Nephron (organoid): ENCODE measurements at regions not wholly inside any gene's neighbourhood (a gene's known extent, or its start where the extent isn't known, plus 50 kb on each side); places are given as distances from the start of the nearest gene placed in this dataset.

Experiments used
- H3K27ac Mint-ChIP-seq, 3 experiments: 2 replicates each; pipeline ENCODE4 v1.8.0; 2020; ENCODE audit warnings: mixed read lengths in 3 of 3, mild to moderate bottlenecking in 2 of 3, moderate library complexity in 1 of 3
- H3K27me3 Mint-ChIP-seq: 2 replicates; pipeline ENCODE4 v1.8.0; 2021; ENCODE audit warnings: low read depth, mild to moderate bottlenecking, moderate library complexity, mixed read lengths
- H3K36me3 Mint-ChIP-seq: 2 replicates; pipeline ENCODE4 v1.8.0; 2020; ENCODE audit warnings: low read depth, mixed read lengths
- H3K4me1 Mint-ChIP-seq: 2 replicates; pipeline ENCODE4 v1.8.0; 2020; ENCODE audit warnings: mixed read lengths
- H3K4me3 Mint-ChIP-seq, 3 experiments: 2 replicates each; pipeline ENCODE4 v1.8.0; 2020; ENCODE audit warnings: mild to moderate bottlenecking in 3 of 3, mixed read lengths in 3 of 3, moderate library complexity in 2 of 3
- H3K9me3 Mint-ChIP-seq: 2 replicates; pipeline ENCODE4 v1.8.0; 2020; ENCODE audit warnings: mixed read lengths
- TF ChIP-seq, protein P1 (sequence below), 3 experiments: fragments of 200-600 bp; sonication (generic); IDR thresholded peaks; one replicate each; pipeline ENCODE4 v1.5.0; 2021; ENCODE audit warnings: antibody characterized with exemption in 3 of 3; ENCODE audit not compliant: unreplicated experiment in 3 of 3

- Mint-ChIP-seq H3K4me1 (peaks cover 29% of the 10 kb centered on the region), H3K36me3 (no peaks in the 10 kb centered on the region), H3K27me3 (peaks cover 64% of the 10 kb centered on the region), H3K27ac (no peak overlapping the region), H3K4me3 (no peak overlapping the region), H3K9me3 (no peaks in the 10 kb centered on the region)
- TF ChIP-seq, protein P1, sequence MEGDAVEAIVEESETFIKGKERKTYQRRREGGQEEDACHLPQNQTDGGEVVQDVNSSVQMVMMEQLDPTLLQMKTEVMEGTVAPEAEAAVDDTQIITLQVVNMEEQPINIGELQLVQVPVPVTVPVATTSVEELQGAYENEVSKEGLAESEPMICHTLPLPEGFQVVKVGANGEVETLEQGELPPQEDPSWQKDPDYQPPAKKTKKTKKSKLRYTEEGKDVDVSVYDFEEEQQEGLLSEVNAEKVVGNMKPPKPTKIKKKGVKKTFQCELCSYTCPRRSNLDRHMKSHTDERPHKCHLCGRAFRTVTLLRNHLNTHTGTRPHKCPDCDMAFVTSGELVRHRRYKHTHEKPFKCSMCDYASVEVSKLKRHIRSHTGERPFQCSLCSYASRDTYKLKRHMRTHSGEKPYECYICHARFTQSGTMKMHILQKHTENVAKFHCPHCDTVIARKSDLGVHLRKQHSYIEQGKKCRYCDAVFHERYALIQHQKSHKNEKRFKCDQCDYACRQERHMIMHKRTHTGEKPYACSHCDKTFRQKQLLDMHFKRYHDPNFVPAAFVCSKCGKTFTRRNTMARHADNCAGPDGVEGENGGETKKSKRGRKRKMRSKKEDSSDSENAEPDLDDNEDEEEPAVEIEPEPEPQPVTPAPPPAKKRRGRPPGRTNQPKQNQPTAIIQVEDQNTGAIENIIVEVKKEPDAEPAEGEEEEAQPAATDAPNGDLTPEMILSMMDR (IDR thresholded peaks at IDR 0.05; ENCODE audit: unreplicated experiment in 3 of 3) = no peak
Observed at GRCh38 chr19:30252214-30252613, 120.0 kb upstream of the ZNF536 start.

DNA sequence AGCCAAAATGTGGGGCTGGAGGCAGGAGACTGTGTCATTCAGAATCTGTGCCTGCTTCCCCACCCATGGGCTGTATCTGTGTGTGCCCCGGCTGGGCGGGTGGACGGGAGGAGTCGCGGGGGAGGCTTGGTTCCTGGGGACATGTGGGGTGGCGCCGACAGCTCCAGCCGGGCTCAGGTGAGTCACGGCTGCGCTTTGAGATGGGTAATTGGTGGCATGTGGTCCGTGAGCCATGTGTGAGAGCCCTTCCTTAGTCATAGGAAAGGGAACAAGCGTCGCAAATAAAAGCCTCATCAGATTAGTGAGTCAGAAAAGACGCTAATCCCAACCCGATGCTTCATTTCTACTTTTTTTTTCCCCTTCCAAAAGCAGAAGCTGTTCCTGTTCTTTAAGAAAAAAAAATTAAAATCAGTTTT lies 118.6 kb upstream of the ZNF536 start:
- H3K4me3 Mint-ChIP-seq = no peak overlapping the region
- TF ChIP-seq, protein P1 (IDR thresholded peaks at IDR 0.05; ENCODE audit: unreplicated experiment in 3 of 3) = no peak
- H3K9me3 Mint-ChIP-seq = no peaks in the 10 kb centered on the region
- peaks cover 33% of the 10 kb centered on the region for H3K4me1 Mint-ChIP-seq
- H3K27ac Mint-ChIP-seq = no peak overlapping the region
- no peaks in the 10 kb centered on the region for H3K36me3 Mint-ChIP-seq
- H3K27me3 Mint-ChIP-seq = peaks cover 60% of the 10 kb centered on the region

DNA sequence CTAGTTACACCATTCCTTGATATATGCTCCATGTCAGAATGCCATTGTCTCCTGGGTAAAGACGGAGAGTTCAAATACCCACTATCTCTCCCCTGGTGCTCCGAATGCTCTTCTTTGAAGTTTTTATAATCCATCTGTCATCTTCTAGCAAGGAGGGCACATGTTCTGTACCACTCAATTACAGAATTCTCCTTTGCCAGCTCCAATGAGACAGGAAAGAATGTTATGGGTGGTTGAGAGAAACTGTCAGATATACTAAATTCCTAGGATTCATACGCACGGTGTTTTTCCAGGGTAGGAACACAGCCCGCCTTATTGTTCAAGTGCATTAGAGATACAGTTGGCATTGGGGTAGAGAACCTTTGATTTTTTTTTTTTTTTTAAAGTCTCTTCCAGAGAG lies 118.0 kb upstream of the ZNF536 start:
- Mint-ChIP-seq H3K4me1 (peaks cover 33% of the 10 kb centered on the region), H3K27me3 (peaks cover 60% of the 10 kb centered on the region), H3K4me3 (no peak overlapping the region), H3K9me3 (no peaks in the 10 kb centered on the region), H3K36me3 (no peaks in the 10 kb centered on the region), H3K27ac (no peak overlapping the region)
- TF ChIP-seq, protein P1 (IDR thresholded peaks at IDR 0.05; ENCODE audit: unreplicated experiment in 3 of 3) = no peak

DNA sequence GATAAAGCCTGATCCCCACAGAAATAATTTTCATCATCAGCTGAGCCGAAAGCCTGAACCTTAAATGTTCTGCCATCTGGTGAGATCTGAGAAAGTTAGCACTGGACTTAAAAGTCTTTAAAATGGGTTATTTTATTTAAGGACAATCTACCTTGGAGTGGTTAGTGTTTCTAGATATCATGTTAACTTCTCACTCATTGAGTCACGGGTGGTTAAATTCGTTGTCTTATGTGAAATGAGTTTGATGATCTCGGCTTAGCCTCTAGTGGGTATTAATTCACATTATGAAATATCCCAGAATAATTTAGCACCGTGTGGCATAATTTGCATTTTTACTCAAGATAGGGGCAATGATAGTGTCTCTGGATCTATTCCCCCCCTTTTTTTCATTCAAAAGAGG lies 117.4 kb upstream of the ZNF536 start:
- Mint-ChIP-seq H3K9me3 (no peaks in the 10 kb centered on the region), H3K27ac (peak overlapping the region in 1 of 3 experiments; percentile 17), H3K4me3 (no peak overlapping the region), H3K4me1 (peaks cover 33% of the 10 kb centered on the region), H3K27me3 (peaks cover 58% of the 10 kb centered on the region), H3K36me3 (no peaks in the 10 kb centered on the region)
- TF ChIP-seq, protein P1 (IDR thresholded peaks at IDR 0.05; ENCODE audit: unreplicated experiment in 3 of 3) = no peak

DNA sequence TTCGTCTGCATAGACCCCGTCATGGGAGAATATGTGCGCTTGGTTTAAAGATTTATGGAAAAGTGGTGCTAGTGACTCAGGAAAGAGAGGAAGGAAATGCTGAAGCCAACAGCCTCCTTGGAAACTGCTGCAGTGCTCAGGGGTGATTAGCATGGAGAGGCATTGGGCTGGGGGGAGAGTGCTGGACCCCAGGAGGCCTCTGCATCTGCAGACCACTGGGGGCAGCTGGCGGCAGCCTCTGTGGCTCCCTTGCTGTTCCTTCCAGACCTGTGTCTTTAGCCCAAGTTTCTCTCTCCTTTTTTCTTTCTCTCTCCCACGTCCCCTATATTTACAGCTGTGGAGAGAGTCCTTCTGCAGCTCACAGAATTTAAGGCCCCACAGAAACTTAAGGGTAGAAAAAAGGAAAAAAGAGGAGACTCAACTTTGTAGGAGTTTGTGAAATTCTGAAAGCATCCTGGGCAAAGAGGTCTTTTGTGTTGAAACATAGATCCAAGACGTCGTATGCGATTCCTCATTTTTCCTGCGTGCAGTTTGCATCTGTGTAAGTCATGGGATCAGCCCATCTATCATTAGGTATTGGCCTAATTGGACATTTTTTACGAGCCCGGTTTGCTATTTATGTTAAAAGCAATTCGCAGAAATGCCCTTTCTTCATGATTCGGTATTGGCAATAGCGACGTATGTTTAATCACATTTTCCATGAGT lies 116.2 kb upstream of the ZNF536 start:
- TF ChIP-seq, protein P1 (IDR thresholded peaks at IDR 0.05; ENCODE audit: unreplicated experiment in 3 of 3) = no peak
- H3K36me3 Mint-ChIP-seq = no peaks in the 10 kb centered on the region
- no peak overlapping the region for H3K4me3 Mint-ChIP-seq
- peaks cover 33% of the 10 kb centered on the region for H3K4me1 Mint-ChIP-seq
- H3K27me3 Mint-ChIP-seq = peaks cover 61% of the 10 kb centered on the region
- peak overlapping the region in 2 of 3 experiments; percentile 2 to 30 for H3K27ac Mint-ChIP-seq
- no peaks in the 10 kb centered on the region for H3K9me3 Mint-ChIP-seq

DNA sequence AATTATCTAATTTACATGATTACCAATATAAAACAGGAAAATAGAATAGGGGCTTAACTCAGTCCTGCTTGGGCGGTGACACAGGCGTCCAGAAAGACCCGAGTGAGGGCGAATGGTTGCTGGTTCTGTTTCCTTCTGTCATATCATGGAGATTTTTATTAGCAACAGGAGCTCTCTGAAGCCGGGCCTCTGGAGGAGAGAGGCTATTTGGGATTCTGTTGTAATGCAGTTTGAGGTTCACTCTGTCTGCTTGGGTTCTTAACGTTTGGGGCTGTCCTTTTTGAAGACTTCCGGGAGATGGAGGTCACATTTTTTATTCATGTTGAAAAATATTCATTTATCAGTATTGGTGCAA lies 115.7 kb upstream of the ZNF536 start:
- H3K27me3 Mint-ChIP-seq = peaks cover 58% of the 10 kb centered on the region
- H3K27ac Mint-ChIP-seq = peak overlapping the region in 1 of 3 experiments; percentile 20
- H3K9me3 Mint-ChIP-seq = no peaks in the 10 kb centered on the region
- no peak overlapping the region for H3K4me3 Mint-ChIP-seq
- no peaks in the 10 kb centered on the region for H3K36me3 Mint-ChIP-seq
- peaks cover 33% of the 10 kb centered on the region for H3K4me1 Mint-ChIP-seq
- TF ChIP-seq, protein P1 (IDR thresholded peaks at IDR 0.05; ENCODE audit: unreplicated experiment in 3 of 3) = no peak
